ENCODE measurements at regions not wholly inside any gene's neighbourhood (a gene's known extent, or its start where the extent isn't known, plus 50 kb on each side); places are given as distances from the start of the nearest gene placed in this dataset.

- DNase-seq (ENCODE audit: low read depth in 2 of 3, low spot score in 2 of 3), result no peak
Measured at GRCh38 chr4:110953191-110953590, 330.3 kb upstream of the PITX2 start.

GRCh38 chr4:110953898-110954297 lies 331.0 kb upstream of the PITX2 start:
- DNase-seq (ENCODE audit: low read depth in 2 of 3, low spot score in 2 of 3), result no peak

GRCh38 chr4:110955748-110956147 lies 332.9 kb upstream of the PITX2 start:
- DNase-seq (ENCODE audit: low read depth in 2 of 3, low spot score in 2 of 3), result no peak

- DNase-seq (ENCODE audit: low read depth in 2 of 3, low spot score in 2 of 3), result no peak
Measured at GRCh38 chr4:110959041-110959643, 336.3 kb upstream of the PITX2 start.

GRCh38 chr4:110961066-110961465 lies 338.2 kb upstream of the PITX2 start:
- no peak for DNase-seq (ENCODE audit: low read depth in 2 of 3, low spot score in 2 of 3)

- DNase-seq (ENCODE audit: low read depth in 2 of 3, low spot score in 2 of 3), result no peak
Measured at GRCh38 chr4:110962616-110963015, 339.7 kb upstream of the PITX2 start.

- DNase-seq (ENCODE audit: low read depth in 2 of 3, low spot score in 2 of 3), result no peak
Measured at GRCh38 chr4:110963662-110964280, 340.9 kb upstream of the PITX2 start.

- DNase-seq (ENCODE audit: low read depth in 2 of 3, low spot score in 2 of 3), result no peak
Measured at GRCh38 chr4:110967936-110968335, 345.1 kb upstream of the PITX2 start.

GRCh38 chr4:110970642-110971041 lies 347.8 kb upstream of the PITX2 start:
- DNase-seq (ENCODE audit: low read depth in 2 of 3, low spot score in 2 of 3), result no peak

GRCh38 chr4:110975338-110975737 lies 352.5 kb upstream of the PITX2 start:
- DNase-seq (ENCODE audit: low read depth in 2 of 3, low spot score in 2 of 3), result no peak

GRCh38 chr4:110977554-110977953 lies 354.7 kb upstream of the PITX2 start:
- DNase-seq (ENCODE audit: low read depth in 2 of 3, low spot score in 2 of 3), result no peak

- DNase-seq (ENCODE audit: low read depth in 2 of 3, low spot score in 2 of 3), result no peak
Measured at GRCh38 chr4:110978761-110979160, 355.9 kb upstream of the PITX2 start.

- DNase-seq (ENCODE audit: low read depth in 2 of 3, low spot score in 2 of 3), result no peak
Measured at GRCh38 chr4:110982486-110982885, 359.6 kb upstream of the PITX2 start.

- no peak for DNase-seq (ENCODE audit: low read depth in 2 of 3, low spot score in 2 of 3)
Measured at GRCh38 chr4:110988722-110989121, 365.8 kb upstream of the PITX2 start.

- DNase-seq (ENCODE audit: low read depth in 2 of 3, low spot score in 2 of 3), result no peak
Measured at GRCh38 chr4:110989125-110989524, 366.2 kb upstream of the PITX2 start.

- no peak for DNase-seq (ENCODE audit: low read depth in 2 of 3, low spot score in 2 of 3)
Measured at GRCh38 chr4:110994781-110995180, 371.9 kb upstream of the PITX2 start.

GRCh38 chr4:110998320-110998719 lies 375.4 kb upstream of the PITX2 start:
- no peak for DNase-seq (ENCODE audit: low read depth in 2 of 3, low spot score in 2 of 3)

GRCh38 chr4:111011458-111011857 lies 388.6 kb upstream of the PITX2 start:
- DNase-seq (ENCODE audit: low read depth in 2 of 3, low spot score in 2 of 3), result no peak

GRCh38 chr4:111013846-111014245 lies 391.0 kb upstream of the PITX2 start:
- no peak for DNase-seq (ENCODE audit: low read depth in 2 of 3, low spot score in 2 of 3)

GRCh38 chr4:111014537-111014936 lies 391.7 kb upstream of the PITX2 start:
- DNase-seq (ENCODE audit: low read depth in 2 of 3, low spot score in 2 of 3), result no peak

GRCh38 chr4:111016416-111016815 lies 393.5 kb upstream of the PITX2 start:
- no peak for DNase-seq (ENCODE audit: low read depth in 2 of 3, low spot score in 2 of 3)

GRCh38 chr4:111018216-111018615 lies 395.3 kb upstream of the PITX2 start:
- no peak for DNase-seq (ENCODE audit: low read depth in 2 of 3, low spot score in 2 of 3)

- DNase-seq (ENCODE audit: low read depth in 2 of 3, low spot score in 2 of 3), result no peak
Measured at GRCh38 chr4:111020476-111020875, 397.6 kb upstream of the PITX2 start.

Measured in activated CD8-positive, alpha-beta memory T cell treated with anti-CD3 and anti-CD28 coated beads for 48 hours (primary cell).